Glomerular endothelial cell (primary cell): ENCODE measurements at regions not wholly inside any gene's neighbourhood (a gene's known extent, or its start where the extent isn't known, plus 50 kb on each side); places are given as distances from the start of the nearest gene placed in this dataset.

Experiments used
- DNase-seq: peaks from one replicate; pipeline ENCODE4 v3.0.0-alpha.2; 2011; ENCODE audit warnings: low read depth, low spot score; ENCODE audit errors: extremely low read depth

DNA sequence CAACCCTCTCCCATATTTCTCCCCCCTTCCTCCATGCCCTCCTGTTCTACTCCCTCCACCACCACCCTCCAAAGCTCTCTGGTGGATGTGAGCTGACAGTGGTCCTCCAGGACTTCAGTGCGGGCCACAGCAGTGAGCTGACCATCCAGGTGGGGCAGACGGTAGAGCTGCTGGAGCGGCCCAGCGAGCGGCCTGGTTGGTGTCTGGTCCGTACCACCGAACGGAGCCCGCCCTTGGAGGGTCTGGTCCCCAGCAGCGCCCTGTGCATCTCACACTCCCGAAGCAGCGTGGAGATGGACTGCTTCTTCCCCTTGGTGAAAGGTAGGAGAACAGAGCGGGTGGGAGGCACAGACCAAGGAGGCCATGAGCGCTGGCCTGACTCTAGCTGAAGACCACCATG, 167.5 kb upstream of the UMPS start:
- no peak for DNase-seq

GRCh38 chr3:124563376-124563775, 166.9 kb upstream of the UMPS start:
- DNase-seq, result no peak

DNA sequence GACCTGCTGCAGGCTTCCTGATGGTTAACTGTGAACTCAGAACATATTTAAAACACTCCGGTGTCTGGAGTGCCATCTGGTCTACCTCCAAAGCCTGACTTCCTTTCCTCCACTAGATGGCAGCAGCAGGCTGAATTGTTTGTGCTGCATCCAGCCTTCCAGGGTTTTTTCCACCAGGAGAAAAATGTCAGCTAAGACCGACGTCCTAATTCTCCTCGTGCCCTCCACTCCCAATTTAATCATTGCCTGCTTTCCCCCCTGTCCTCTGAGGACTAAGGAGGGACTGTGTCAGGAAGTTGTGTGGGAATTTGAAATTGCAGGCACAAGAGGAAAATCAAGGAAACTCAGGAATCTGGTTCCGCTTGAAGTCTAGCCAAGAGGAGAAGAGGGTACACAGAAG, 165.2 kb upstream of the UMPS start:
- DNase-seq, result no peak

DNA sequence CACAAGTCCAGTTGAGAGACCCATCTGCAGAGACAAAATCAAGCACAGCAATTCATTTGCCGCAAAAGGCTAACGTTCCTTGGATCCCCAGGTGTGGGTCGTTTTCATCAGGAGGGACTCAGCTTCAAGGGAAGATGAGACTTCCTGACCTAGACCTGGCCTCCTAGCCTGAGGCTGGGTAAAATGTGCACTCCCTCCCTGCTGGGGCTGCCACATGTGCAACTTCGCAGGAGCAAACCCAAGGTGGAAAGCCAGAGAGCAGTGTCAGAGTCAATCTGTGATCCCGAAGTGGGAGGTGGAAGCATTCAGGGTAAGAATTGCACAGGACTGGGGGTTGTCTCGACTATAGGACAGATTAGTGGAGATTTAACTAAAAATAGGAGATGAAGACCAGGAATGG, 164.7 kb upstream of the UMPS start:
- no peak for DNase-seq

GRCh38 chr3:124566701-124567100, 163.6 kb upstream of the UMPS start:
- no peak for DNase-seq

DNA sequence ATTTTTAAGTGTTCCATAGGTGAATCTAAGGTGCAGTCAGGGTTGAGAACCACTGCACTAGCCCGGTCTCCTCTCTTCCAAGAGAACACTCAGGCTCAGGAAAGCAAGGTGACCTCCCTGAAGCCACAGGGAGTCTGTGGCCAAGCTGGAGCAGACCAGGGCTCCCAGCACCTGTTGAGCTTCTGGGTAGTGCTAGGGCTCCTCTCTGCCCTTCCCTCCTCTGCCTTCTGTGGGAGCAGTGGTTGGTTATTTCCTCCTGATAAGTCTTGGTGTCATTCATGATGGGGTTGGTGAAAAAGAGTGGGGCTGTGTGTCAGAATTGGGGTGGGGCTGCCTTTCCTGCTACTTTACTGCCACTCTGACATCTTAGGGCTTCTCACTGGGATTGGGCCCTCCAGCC, 163.1 kb upstream of the UMPS start:
- DNase-seq, result no peak

DNA sequence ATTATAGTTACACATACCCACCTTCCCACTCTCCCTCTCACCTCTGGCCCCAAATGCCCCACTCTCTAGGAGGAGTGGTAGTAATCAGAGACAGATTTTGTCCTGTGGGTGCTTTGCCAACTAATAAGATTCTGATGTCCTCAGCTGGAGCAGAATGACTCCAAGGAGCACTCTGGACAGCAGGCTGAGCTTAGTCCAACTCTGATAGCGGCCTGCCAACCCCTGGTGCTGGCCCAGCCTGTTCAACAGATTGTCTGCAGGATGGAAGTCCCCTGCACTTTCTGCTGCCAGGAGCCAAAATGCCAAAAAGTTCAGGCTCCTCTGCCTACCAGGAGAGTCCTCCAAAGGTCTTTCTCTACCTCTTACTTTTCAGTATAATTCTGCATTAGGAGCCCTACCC, 160.5 kb upstream of the UMPS start:
- no peak for DNase-seq

DNA sequence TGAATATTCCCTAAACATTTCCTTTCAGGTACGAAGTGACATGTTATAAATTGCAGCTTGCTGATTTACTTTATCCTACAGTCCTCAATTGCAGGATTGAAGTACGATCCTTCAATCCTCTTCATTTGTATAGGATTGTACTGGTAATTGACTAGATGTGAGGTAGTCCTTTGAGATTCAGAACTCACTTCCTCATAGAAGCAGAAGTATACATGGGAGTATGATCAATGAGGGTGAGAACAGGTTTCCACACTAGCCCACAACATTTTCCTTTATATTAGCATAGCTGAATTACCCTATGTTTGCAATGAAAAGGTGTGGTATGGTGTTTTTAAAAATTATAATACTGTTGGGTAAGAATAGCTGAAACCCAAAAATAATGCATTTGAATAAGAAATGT, 160.0 kb upstream of the UMPS start:
- DNase-seq, result no peak

GRCh38 chr3:124572851-124573405, 157.3 kb upstream of the UMPS start:
- no peak for DNase-seq

- no peak for DNase-seq
Observed at GRCh38 chr3:124574012-124574411, 156.2 kb upstream of the UMPS start.

DNA sequence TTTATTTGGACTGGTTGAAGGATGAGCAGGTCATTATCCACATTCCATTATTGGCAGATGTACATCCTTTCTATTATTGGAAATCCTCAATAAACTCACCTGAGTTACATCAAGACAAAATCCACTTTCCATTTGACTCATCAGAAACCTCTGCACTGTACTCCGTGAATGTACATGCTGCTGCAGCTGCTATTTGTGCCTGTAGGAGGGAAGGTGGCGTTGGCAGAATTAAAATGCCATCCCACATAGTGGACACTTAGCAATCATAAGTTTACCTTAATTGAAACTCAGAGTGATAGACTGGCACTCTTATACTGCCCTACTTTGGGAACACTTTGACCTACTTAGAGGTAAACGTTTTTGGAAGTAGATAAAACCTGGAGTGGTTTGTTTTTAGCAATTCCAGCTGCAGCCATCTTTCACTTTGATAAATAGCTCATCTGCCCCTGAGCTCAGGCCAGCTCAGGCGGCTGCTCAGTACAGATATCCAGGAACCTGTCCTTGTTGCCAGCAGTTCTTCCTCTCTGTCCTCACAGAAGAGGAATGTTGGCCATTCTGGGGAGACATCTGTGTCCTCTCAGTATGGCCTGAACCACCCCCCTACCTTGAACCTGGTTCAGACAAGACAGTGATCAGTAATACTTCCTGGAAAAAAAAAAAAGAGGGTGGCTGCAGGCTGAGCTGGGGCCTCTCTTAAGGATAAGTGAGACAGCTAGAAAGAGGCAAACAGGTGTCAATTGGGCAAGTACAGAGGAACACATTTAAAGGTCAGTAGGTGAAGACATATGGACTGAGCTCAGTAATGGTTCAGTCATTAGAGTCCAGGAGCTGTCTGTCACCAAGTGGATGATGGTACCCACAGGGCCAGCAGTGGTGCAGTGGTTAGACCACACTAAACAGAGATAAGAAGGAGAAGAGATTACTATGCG, 153.4 kb upstream of the UMPS start:
- DNase-seq, result no peak

- no peak for DNase-seq
Observed at GRCh38 chr3:124577494-124578167, 152.6 kb upstream of the UMPS start.

DNA sequence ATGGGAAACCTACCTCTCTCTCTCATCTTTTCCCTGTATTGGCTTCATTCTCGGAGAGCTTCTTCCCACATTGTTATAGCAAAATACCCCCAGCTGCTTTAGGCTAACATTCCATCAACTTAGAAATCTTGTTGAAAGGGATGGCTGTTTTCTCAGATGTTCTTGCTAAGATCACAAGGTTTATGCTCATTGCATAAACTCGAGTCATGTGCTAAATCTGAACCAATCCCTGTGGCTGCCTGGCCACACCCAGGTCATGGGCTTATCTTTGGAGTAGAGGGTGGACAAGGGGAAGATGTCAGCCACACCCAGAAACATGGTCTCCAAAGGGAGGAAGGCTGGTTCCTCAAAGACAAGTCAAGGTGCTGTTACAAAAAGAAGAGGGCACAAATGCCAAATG, 150.6 kb upstream of the UMPS start:
- no peak for DNase-seq

GRCh38 chr3:124582196-124582595, 148.1 kb upstream of the UMPS start:
- no peak for DNase-seq

DNA sequence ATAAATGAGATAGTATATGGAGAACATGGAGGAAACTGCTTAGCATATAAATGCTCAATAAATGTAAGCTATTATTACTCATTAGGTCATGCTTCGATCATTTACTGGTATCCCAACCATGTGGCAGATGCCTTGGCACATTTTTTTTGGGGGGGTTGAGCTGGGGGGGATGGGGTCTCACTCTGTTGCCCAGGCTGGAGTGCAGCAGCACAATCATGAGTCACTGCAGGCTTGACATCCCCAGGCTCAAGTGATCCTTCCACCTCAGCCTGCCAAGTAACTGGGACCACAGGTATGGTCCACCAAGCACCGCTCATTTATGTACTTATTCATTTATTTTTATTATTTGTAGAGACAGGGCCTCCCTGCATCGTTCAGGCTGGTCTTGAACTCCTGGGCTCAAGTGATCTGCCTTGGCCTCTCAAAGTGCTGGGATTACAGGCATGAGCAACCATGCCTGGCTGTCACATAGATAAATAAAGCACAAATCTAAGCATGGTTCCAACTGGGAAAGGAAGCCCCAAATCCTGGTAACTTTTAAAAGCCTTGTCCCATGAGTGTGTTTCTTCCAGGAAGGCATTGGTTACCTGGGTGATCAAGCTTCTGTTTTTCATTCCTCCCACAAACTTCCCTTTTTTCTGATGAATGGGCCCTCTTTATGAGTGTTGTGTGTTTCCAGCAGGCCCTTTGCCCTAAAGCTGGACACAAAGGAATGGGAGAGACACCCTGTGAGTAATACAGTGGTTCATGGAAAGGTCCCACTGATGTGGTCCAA, 147.4 kb upstream of the UMPS start:
- DNase-seq, result no peak

GRCh38 chr3:124584245-124584551, 146.1 kb upstream of the UMPS start:
- no peak for DNase-seq

DNA sequence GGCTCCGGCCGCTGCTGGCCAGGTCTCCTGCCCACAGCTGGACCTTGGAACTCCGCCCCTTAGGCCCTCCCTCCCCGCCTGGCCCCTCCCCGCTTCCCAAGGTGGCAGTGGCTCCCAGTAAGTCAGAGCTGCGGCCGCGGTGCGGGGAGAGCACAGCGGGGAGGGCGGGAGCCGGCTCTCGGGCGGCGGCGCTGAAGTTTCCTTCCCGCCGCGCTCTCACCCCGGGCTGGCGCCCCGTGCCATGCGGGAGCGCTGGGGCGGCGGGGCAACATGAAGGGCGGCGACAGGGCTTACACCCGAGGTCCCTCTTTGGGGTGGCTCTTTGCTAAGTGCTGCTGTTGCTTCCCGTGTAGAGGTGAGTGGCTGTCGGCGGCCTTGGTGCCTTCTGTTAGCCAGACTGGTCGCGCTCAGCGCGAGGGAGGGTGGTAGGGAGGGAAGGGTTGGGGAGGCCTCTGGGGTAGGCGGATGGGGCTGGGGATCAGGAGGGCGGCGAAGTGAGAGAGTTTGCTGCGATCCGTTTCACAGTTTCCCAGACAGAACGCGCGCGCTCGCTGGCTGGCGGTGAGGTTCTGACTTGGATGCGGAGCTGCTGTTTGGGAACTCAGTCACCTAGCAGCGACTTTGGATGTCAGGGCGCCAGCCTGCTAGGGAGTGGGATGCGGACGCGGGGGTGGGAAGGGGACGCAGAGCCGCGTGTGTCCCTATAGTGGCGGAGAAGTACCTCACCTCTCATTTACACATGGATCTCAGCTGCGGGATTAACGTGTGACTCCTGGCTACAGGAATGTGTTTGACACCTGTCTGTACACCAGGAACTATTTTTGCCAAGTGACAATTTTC, 145.5 kb upstream of the UMPS start:
- no peak for DNase-seq

- no peak for DNase-seq
Observed at GRCh38 chr3:124586126-124587052, 143.9 kb upstream of the UMPS start.

GRCh38 chr3:124587053-124587408, 143.2 kb upstream of the UMPS start:
- no peak for DNase-seq

DNA sequence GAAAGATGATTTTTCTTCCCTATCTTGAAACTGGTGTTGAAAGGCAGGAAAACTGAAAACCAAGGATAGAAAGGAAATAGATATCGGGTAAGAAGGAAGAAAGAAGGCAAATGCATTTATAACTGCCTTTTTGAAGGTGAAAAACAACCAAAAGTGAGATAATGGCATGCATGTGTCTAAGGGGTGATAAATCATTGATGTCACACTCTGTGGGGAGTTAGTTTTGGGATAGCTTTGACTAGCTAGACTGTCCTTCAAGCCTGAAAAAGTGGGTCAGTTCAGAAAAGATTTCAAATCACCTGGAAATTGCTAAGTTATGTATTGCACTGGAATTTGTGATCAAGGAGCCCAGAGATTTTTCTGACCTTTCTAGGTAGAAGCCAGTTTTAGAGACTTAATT, 142.2 kb upstream of the UMPS start:
- DNase-seq, result no peak
